NCI-H2171 (cell line): ENCODE measurements at regions not wholly inside any gene's neighbourhood (a gene's known extent, or its start where the extent isn't known, plus 50 kb on each side); places are given as distances from the start of the nearest gene placed in this dataset.
"Not testable (repeated sequence)": the region's sequence is repeated elsewhere in the genome, so short reads cannot be mapped to it uniquely, and the experiment has no call there.

Experiments used
- DNase-seq: peaks from one replicate; lab custom pipeline; 2025; lab: John Stamatoyannopoulos, UW

DNA sequence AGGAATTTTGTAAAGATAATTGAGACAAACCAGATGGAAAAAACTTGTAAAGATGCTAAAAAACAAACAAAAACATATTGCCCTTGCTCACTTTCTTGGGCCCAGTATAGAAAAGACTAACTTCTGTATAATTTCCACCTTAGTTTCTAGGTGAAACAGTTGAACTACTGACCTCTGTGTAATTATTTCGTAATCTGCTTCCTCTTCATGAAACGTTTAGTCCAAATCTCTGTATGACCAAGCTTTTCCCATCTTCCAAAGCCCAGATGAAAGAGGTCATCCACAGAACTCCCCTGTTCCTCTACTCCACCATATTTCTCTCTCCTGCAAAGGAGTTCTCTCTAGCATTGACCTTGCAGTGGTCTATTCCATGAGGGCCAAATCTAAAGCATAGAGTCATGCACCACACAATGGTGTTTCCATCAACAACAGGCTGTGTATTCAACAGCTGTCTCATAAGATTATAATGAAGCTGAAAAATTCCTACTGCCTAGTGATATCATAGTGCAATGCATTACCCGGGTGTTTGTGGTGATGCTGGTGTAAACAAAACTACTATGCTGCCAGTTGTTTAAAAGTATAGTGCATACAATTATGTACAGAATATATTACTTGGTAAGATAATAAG lies 647.6 kb downstream of the TNS3 start:
- DNase-seq = no peak

- DNase-seq = no peak
Measured at GRCh38 chr7:46933596-46933995, 648.3 kb downstream of the TNS3 start.

DNA sequence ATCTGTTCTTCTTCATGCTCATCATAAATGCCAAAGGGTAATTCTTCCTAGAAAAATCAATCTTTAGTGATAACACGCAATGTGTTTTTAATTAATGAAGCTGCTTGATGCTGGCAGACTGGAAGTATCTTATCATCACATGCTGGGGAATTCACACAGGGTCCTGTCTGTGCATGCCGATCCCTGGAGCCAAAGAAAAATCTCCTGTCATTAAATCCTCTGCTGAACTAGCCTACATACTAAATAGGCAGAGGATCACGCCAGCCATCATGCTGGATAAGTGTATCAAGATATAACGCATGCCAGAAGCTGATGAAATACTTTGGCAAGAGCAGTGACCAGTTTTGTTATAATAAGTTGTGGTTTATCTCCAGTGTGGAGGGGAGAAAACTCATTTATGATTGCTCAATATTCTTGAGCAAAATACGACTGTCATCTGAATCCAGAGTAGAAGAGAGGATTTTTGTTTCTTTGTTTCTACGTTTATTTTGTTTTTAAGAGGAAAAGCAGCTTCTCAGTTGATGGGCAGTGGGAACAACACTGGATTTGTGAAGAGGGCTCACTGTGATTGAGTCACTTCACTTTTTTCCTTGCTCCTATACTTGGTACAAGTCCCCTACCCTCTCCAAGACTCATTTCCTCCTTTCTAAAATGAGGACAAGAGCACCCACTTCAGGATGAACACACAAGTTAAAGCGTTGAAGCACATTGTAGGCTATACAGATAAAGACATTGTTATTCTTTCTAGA lies 649.1 kb downstream of the TNS3 start:
- no peak for DNase-seq

- DNase-seq = no peak
Measured at GRCh38 chr7:46932306-46932675, 649.6 kb downstream of the TNS3 start.

GRCh38 chr7:46930366-46930765 lies 651.5 kb downstream of the TNS3 start:
- no peak for DNase-seq

GRCh38 chr7:46929359-46929758 lies 652.6 kb downstream of the TNS3 start:
- no peak for DNase-seq

GRCh38 chr7:46928719-46929118 lies 653.2 kb downstream of the TNS3 start:
- no peak for DNase-seq

DNA sequence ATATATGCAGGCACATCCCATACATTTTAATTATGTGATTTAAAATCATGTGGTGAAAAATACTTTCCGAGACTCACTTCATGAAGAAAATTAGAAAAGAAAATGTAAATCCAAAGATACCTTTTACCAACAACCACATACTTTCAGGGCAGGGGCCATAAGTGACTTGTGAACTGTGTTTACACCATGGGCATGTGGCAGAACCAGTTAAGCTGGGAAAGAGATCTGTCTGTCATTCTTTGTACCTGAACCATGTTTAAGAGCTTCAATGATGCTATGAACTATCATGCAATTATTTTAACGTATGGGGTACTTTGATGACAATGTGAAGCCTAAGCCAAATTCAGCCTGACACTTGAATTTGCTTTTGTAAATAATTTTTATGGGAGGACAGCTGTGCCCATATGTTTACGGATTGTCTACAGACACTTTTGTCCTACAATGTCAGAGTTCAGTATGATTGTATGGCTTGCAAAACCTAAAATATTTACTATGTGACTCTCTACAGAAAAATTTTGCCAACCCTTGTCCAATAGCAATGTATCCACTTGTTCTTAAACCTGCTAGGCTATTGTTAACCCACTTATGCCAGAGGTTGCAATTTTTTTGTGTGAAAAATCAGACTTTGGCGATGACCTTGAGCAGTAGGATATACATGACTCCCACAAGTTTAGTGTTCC lies 654.6 kb downstream of the TNS3 start:
- DNase-seq = no peak

DNA sequence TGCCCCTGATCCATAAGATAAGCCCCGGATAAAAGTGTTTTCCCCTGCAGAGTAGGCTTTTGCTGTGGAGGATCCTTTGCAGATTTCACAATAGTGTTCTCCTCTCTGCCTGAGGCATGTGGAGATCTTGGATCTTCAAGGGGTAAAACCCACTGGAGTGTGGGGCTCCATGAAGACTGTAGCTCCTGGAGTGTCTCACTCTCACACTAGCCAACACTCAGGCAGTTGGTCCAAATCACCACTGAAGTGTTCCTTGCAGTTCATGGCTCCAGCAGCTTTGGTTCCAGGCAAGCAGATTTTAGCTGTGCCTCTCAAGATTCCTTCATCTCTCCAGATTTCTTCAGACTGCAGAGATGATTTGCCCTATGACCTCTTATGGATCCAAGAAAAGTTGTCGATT lies 665.3 kb downstream of the TNS3 start:
- no peak for DNase-seq

- no peak for DNase-seq
Measured at GRCh38 chr7:46912692-46913091, 669.2 kb downstream of the TNS3 start.

- DNase-seq = no peak
Measured at GRCh38 chr7:46909601-46910051, 672.3 kb downstream of the TNS3 start.

GRCh38 chr7:46908770-46909169 lies 673.1 kb downstream of the TNS3 start:
- DNase-seq = no peak

DNA sequence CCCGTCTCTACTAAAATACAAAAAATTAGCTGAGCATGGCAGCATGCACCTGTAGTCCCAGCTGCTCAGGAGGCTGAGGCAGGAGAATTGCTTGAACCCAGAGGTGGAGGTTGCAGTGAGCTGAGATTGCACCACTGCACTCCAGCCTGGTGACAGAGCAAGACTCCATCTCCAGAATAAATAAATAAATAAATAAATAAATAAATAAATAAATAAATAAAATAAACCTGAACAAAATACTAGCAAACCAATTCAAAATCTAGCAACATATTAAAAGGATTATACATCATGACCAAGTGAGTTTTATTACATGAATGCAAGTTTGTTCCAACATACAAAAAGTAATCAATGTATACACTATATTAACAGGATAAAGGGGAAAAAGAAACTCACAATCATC lies 677.4 kb downstream of the TNS3 start:
- not testable (repeated sequence) for DNase-seq

- DNase-seq = no peak
Measured at GRCh38 chr7:46902463-46902862, 679.4 kb downstream of the TNS3 start.

DNA sequence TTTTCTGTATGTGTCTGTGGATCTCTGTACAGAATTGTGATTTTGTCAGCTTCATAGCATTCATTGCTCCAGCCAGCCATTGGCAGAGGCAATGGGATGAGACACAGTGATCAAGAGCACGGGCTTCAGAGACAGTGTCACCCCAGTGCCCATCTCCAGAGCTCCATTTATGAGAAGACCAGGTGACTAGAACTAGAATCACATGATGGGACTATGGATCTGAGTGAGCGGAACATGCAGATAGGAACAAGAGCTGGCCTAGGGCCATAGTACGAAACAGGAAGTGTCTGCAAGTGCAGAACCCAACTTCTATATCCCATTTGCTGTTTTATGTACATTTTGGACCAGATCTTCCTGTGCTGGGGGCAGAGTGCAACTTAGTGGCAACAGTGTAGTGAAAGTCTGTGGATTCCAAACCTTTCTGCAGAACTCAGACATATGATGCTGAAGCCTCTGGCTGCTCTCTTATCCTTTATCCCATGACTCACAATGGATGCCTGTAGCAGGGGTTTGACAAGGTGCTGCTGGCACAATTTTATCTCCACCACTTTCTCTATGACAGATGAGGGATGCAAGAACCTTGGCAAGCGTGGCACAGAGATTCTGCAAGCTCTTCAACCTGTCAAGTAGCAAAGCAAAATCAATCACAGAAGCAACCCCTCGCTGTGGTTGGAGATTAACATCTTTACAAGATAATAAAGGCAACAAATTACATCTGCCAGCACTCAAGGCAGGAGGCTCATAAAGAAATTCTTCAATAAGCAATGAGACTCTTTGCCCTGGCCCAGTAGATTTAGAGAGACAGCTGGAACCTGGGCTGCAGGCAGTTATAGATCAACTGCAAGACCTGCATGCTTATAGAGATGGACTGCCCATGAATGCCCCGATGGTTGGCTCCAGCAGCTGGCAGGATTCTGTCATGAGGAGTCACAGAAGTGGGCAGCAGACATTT lies 681.3 kb downstream of the TNS3 start:
- no peak for DNase-seq

GRCh38 chr7:46897381-46897780 lies 684.5 kb downstream of the TNS3 start:
- DNase-seq = no peak

DNA sequence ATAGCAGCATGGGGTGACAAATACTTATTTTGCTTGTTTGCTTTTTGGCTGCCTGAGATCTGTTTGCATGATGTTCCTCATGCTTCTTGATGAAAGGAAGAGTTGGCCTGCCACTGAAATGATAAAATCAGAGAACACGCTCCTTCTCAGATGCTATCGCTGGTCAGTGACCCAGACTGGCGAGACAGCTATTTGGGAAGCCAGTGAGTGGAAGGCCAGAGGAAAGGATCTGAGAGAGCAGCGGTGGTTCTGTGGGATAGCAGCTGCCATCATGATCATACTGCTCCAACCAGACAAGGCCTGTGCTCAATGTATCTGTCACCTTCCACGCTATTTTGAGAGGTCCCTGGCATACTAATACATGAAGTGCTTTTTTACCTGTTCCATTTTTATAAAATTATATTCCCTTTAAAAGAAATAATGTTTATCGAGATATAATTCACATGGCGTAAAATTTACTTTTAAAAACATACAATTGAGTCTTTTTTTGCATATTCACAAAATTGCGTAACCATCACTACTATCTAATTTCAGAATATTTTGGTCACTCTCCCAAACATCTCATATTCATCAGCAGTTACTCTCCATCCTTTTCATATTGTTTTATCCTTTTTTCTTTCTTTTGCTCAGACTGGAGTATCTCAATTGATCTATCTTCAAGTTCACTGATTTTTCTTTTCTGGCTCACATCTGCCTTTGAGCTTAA lies 695.1 kb downstream of the TNS3 start:
- no peak for DNase-seq

- no peak for DNase-seq
Measured at GRCh38 chr7:46885167-46885566, 696.7 kb downstream of the TNS3 start.

GRCh38 chr7:46881507-46882127 lies 700.3 kb downstream of the TNS3 start:
- no peak for DNase-seq

DNA sequence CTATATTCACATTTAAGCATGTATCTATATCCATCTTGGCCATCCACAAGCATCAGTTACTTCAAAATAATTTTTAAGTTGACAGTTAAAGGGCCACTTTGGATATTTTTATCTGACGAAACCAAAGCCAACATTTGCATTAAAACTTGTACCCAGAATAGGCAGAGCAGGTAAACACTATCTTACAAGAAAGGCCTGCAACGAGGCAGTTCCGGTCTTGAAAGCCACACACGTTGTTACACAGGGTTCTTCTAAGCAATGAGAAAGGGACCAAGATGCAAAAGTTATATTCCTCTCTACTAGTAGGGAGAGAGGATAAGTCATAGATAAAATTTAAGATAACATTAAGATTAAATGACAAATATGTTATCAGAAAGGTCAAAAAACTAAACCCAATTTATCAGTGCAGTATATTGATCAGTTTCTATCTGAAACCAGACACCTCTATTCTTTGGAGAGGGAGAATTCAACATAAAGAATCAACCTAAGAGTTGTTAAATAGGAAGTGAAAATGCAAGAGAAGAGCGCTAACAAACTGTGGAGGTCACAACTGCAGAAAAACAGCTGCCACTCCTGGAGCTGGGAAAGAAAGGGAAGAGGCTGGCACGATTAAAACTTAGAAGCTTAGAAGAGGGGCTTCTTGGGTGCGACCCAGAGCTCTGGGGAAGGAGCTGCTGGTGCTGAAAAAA lies 701.3 kb downstream of the TNS3 start:
- no peak for DNase-seq
